H9 (cell line): ENCODE measurements at regions not wholly inside any gene's neighbourhood (a gene's known extent, or its start where the extent isn't known, plus 50 kb on each side); places are given as distances from the start of the nearest gene placed in this dataset.

ENCODE experiments used
- DNase-seq: peaks from one replicate; pipeline ENCODE4 v3.0.0-alpha.2; 2017
- H2AFZ ChIP-seq: one replicate; pipeline ENCODE4 v1.6.1; 2013; ENCODE audit warnings: mild to moderate bottlenecking, low read length, control low read depth, moderate library complexity
- H2AK5ac ChIP-seq: 2 replicates; pipeline ENCODE4 v1.6.1; 2013; ENCODE audit warnings: low read length, control low read depth, mixed read lengths; ENCODE audit not compliant: insufficient read length
- H2BK120ac ChIP-seq: one replicate; pipeline ENCODE4 v1.6.1; 2013; ENCODE audit warnings: low read depth, mild to moderate bottlenecking, low read length, control low read depth, inconsistent platforms; ENCODE audit not compliant: poor library complexity, severe bottlenecking
- H2BK12ac ChIP-seq: 2 replicates; pipeline ENCODE4 v1.6.1; 2013; ENCODE audit warnings: low read length, control low read depth, mixed read lengths, low read depth; ENCODE audit not compliant: insufficient read length
- H2BK15ac ChIP-seq: 2 replicates; pipeline ENCODE4 v1.6.1; 2013; ENCODE audit warnings: low read depth, low read length, control low read depth
- H2BK20ac ChIP-seq: one replicate; pipeline ENCODE4 v1.6.1; 2013; ENCODE audit warnings: low read depth, mild to moderate bottlenecking, low read length, control low read depth, inconsistent platforms; ENCODE audit not compliant: poor library complexity, severe bottlenecking
- H2BK5ac ChIP-seq: 2 replicates; pipeline ENCODE4 v1.6.1; 2013; ENCODE audit warnings: low read length, control low read depth, mixed read lengths; ENCODE audit not compliant: insufficient read length
- H3K14ac ChIP-seq: 2 replicates; pipeline ENCODE4 v1.6.1; 2013; ENCODE audit warnings: low read length, control low read depth; ENCODE audit not compliant: insufficient read depth
- H3K18ac ChIP-seq: 2 replicates; pipeline ENCODE4 v1.6.1; 2013; ENCODE audit warnings: low read depth, mild to moderate bottlenecking, mixed read lengths, low read length, control low read depth; ENCODE audit not compliant: insufficient read length
- H3K23ac ChIP-seq: 2 replicates; pipeline ENCODE4 v1.6.1; 2013; ENCODE audit warnings: low read length, control low read depth, mixed read lengths, low read depth; ENCODE audit not compliant: insufficient read length
- H3K23me2 ChIP-seq: 2 replicates; pipeline ENCODE4 v1.6.1; 2013; ENCODE audit warnings: low read depth, mild to moderate bottlenecking, mixed read lengths, low read length, control low read depth; ENCODE audit not compliant: insufficient read length, poor library complexity, severe bottlenecking
- H3K27ac ChIP-seq: 2 replicates; pipeline ENCODE4 v1.5.1; 2013; ENCODE audit warnings: low read length, control low read depth, mixed read lengths, low read depth; ENCODE audit not compliant: insufficient read length
- H3K27me3 ChIP-seq: 2 replicates; pipeline ENCODE4 v1.6.1; 2013; ENCODE audit warnings: low read length, control low read depth, inconsistent platforms; ENCODE audit not compliant: insufficient read depth
- H3K4ac ChIP-seq: 2 replicates; pipeline ENCODE4 v1.6.1; 2013; ENCODE audit warnings: low read depth, mild to moderate bottlenecking, control low read depth, inconsistent platforms, low read length, moderate library complexity
- H3K4me1 ChIP-seq: 2 replicates; pipeline ENCODE4 v1.6.1; 2013; ENCODE audit warnings: low read length, control low read depth, inconsistent platforms; ENCODE audit not compliant: insufficient read depth
- H3K4me2 ChIP-seq: 2 replicates; pipeline ENCODE4 v1.6.1; 2013; ENCODE audit warnings: low read length, control low read depth, mixed read lengths; ENCODE audit not compliant: insufficient read length, insufficient read depth
- H3K56ac ChIP-seq: 2 replicates; pipeline ENCODE4 v1.6.1; 2013; ENCODE audit warnings: low read depth, mild to moderate bottlenecking, mixed read lengths, low read length, control low read depth; ENCODE audit not compliant: insufficient read length
- H3K79me1 ChIP-seq: 2 replicates; pipeline ENCODE4 v1.6.1; 2013; ENCODE audit warnings: low read depth, mild to moderate bottlenecking, moderate library complexity, low read length, control low read depth, inconsistent platforms; ENCODE audit not compliant: insufficient read depth, poor library complexity, severe bottlenecking
- H3K79me2 ChIP-seq: 2 replicates; pipeline ENCODE4 v1.6.1; 2013; ENCODE audit warnings: low read length, control low read depth, inconsistent platforms; ENCODE audit not compliant: insufficient read depth
- H3K9ac ChIP-seq: 2 replicates; pipeline ENCODE4 v1.6.1; 2013; ENCODE audit warnings: low read length, control low read depth, mixed read lengths; ENCODE audit not compliant: insufficient read length; ENCODE audit errors: extremely low read depth
- H3K9me3 ChIP-seq: one replicate; pipeline ENCODE4 v1.6.1; 2013; ENCODE audit warnings: low read depth, low read length, inconsistent platforms; ENCODE audit not compliant: control insufficient read depth
- H3T11ph ChIP-seq: one replicate; pipeline ENCODE4 v1.6.1; 2013; ENCODE audit warnings: mild to moderate bottlenecking, low read length, control low read depth, inconsistent platforms
- H4K20me1 ChIP-seq: one replicate; pipeline ENCODE4 v1.6.1; 2013; ENCODE audit not compliant: control insufficient read depth, insufficient read length, insufficient read depth
- H4K5ac ChIP-seq: 2 replicates; pipeline ENCODE4 v1.6.1; 2013; ENCODE audit warnings: low read depth, mild to moderate bottlenecking, mixed read lengths, low read length, control low read depth; ENCODE audit not compliant: insufficient read length
- H4K8ac ChIP-seq: replicated peaks from 2 replicates; pipeline ENCODE4 v1.6.1; 2013; ENCODE audit warnings: low read length, control low read depth, mixed read lengths, low read depth; ENCODE audit not compliant: insufficient read length
- H4K91ac ChIP-seq: 2 replicates; pipeline ENCODE4 v1.6.1; 2013; ENCODE audit warnings: low read depth, mild to moderate bottlenecking, moderate library complexity, mixed read lengths, low read length, control low read depth; ENCODE audit not compliant: insufficient read length
- H3K27ac Mint-ChIP-seq, 3 experiments: 2 replicates in 2 of 3; 3 replicates in 1 of 3; pipeline ENCODE4 v1.8.0; 2020 to 2021; ENCODE audit warnings: mixed read lengths in 3 of 3, mild to moderate bottlenecking in 1 of 3, moderate library complexity in 1 of 3
- H3K27me3 Mint-ChIP-seq: 2 replicates; pipeline ENCODE4 v1.8.0; 2021; ENCODE audit warnings: low read depth, mild to moderate bottlenecking, moderate library complexity, mixed read lengths
- H3K36me3 Mint-ChIP-seq, 3 experiments: 2 replicates in 2 of 3; 3 replicates in 1 of 3; pipeline ENCODE4 v1.8.0; 2020 to 2021; ENCODE audit warnings: low read depth in 3 of 3, mixed read lengths in 3 of 3; ENCODE audit not compliant: insufficient read depth in 1 of 3
- H3K4me1 Mint-ChIP-seq, 2 experiments: 2 replicates each; pipeline ENCODE4 v1.8.0; 2020; ENCODE audit warnings: mixed read lengths in 2 of 2
- H3K4me3 Mint-ChIP-seq, 2 experiments: 2 replicates in 1 of 2; 3 replicates in 1 of 2; pipeline ENCODE4 v1.8.0; 2020 to 2021; ENCODE audit warnings: mild to moderate bottlenecking in 2 of 2, mixed read lengths in 2 of 2, moderate library complexity in 1 of 2
- H3K9me3 Mint-ChIP-seq, 2 experiments: 2 replicates in 1 of 2; 3 replicates in 1 of 2; pipeline ENCODE4 v1.8.0; 2020; ENCODE audit warnings: mild to moderate bottlenecking in 2 of 2, mixed read lengths in 2 of 2, moderate library complexity in 1 of 2
- WGBS: extraction: QIAGEN DNeasy Blood & Tissue Kit; methylation state at CpG from one replicate; pipeline ENCODE4 v1.1.7; 2013; ENCODE audit warnings: missing lambda C conversion rate, low lambda C conversion rate, mixed read lengths; ENCODE audit not compliant: insufficient read length; ENCODE audit errors: extremely low coverage; 5-methylcytosine and 5-hydroxymethylcytosine counted together
- TF ChIP-seq, protein P1 (sequence below): fragments of 200-600 bp; sonication (generic); conservative IDR thresholded peaks from 3 replicates; pipeline ENCODE4 v1.8.0; 2021; ENCODE audit warnings: antibody characterized with exemption, mild to moderate bottlenecking

DNA sequence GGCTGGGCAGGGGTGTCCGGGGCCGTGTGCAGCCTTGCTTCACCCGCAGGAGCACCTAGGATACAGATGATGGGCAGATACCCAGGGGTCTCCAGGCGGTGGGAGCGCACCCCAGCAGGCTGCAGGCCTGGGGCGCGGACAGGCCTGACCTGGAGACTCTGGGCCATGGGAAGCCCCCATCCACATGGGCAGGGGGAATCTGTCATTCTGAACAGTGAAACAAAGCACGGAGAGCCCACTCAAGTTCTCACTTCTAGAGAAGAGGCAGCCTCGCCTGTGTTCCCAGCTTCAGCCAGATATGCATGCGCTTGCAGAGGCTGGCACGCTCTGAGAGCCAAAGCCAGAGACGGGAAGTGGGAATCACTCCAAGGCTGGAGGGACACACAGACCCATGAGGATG, 333.1 kb downstream of the BRD1 start:
- H2BK15ac ChIP-seq: no peak overlapping the region
- H4K8ac ChIP-seq: no peak overlapping the region
- H3K79me2 ChIP-seq: no peaks in the 10 kb centered on the region
- no peaks in the 10 kb centered on the region for H3K9me3 ChIP-seq
- H3K14ac ChIP-seq: no peak overlapping the region; the same call in 1 of the 2 replicates
- no peak overlapping the region for H4K91ac ChIP-seq
- H3K4me2 ChIP-seq: no peak overlapping the region
- no peak overlapping the region for H3K56ac ChIP-seq
- H2BK12ac ChIP-seq: no peak overlapping the region
- DNase-seq: no peak
- no CpG with 5 or more reads among the region's 12 CpGs for WGBS
- H3K23me2 ChIP-seq: no peaks in the 10 kb centered on the region
- TF ChIP-seq, protein P1, sequence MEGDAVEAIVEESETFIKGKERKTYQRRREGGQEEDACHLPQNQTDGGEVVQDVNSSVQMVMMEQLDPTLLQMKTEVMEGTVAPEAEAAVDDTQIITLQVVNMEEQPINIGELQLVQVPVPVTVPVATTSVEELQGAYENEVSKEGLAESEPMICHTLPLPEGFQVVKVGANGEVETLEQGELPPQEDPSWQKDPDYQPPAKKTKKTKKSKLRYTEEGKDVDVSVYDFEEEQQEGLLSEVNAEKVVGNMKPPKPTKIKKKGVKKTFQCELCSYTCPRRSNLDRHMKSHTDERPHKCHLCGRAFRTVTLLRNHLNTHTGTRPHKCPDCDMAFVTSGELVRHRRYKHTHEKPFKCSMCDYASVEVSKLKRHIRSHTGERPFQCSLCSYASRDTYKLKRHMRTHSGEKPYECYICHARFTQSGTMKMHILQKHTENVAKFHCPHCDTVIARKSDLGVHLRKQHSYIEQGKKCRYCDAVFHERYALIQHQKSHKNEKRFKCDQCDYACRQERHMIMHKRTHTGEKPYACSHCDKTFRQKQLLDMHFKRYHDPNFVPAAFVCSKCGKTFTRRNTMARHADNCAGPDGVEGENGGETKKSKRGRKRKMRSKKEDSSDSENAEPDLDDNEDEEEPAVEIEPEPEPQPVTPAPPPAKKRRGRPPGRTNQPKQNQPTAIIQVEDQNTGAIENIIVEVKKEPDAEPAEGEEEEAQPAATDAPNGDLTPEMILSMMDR: no peak
- no peaks in the 10 kb centered on the region for H4K20me1 ChIP-seq
- H4K5ac ChIP-seq: no peak overlapping the region
- H3K9ac ChIP-seq: no peak overlapping the region
- Mint-ChIP-seq H3K9me3 (peaks cover 0 to 2% of the 10 kb centered on the region in 2 experiments; a peak in 1 of 5 replicates), H3K27ac (no peak overlapping the region), H3K27me3 (peaks cover 2% of the 10 kb centered on the region), H3K4me1 (peaks cover 5 to 8% of the 10 kb centered on the region in 2 experiments), H3K4me3 (no peak overlapping the region), H3K36me3 (no peaks in the 10 kb centered on the region; a peak in 2 of 7 replicates)
- no peak overlapping the region for H2AFZ ChIP-seq
- H2BK20ac ChIP-seq: no peak overlapping the region
- no peak overlapping the region for H2BK120ac ChIP-seq
- H3K4me1 ChIP-seq: no peaks in the 10 kb centered on the region
- H3K18ac ChIP-seq: no peak overlapping the region
- H3K23ac ChIP-seq: no peak overlapping the region
- no peak overlapping the region for H3K27ac ChIP-seq
- H3T11ph ChIP-seq: no peak overlapping the region
- no peaks in the 10 kb centered on the region for H3K27me3 ChIP-seq
- no peaks in the 10 kb centered on the region for H3K79me1 ChIP-seq
- H2BK5ac ChIP-seq: no peak overlapping the region
- no peak overlapping the region for H2AK5ac ChIP-seq
- no peak overlapping the region for H3K4ac ChIP-seq
